ENCODE measurements at regions not wholly inside any gene's neighbourhood (a gene's known extent, or its start where the extent isn't known, plus 50 kb on each side); places are given as distances from the start of the nearest gene placed in this dataset.

- no peak for TF ChIP-seq CEBPB (IDR thresholded peaks at IDR 0.05)
- peak; percentile 18; the same call in 1 of the 2 replicates for TF ChIP-seq RAD21 (IDR thresholded peaks at IDR 0.05; ENCODE audit: low read depth)
- no peak for TF ChIP-seq MAX (IDR thresholded peaks at IDR 0.05)
Measured at GRCh38 chr3:66572938-66573710, 72.3 kb upstream of the LRIG1 start.

Measured in Ishikawa (cell line).